ENCODE measurements at regions not wholly inside any gene's neighbourhood (a gene's known extent, or its start where the extent isn't known, plus 50 kb on each side); places are given as distances from the start of the nearest gene placed in this dataset.

DNA sequence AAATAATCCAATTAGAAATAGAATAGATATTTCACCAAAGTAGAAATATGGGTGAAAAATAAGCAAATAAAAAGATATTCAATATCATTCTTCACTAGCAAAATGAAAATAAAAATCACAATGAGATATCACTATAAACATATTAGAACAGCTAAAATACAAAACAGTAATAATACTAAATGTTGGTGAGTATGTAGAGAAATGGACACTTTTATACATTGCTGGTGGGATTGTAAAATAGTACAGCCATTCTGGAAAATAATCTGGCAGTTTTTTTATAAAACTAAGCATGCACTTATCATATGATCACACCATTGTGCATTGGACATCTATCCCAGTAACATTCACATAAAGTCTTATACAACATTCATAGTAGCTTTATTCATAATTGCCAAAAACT is 320.2 kb upstream of the OR4E1 start:
- no peak for TF ChIP-seq EZH2phosphoT487 (IDR thresholded peaks at IDR 0.05; ENCODE audit: borderline replicate concordance)
- TF ChIP-seq ZFX (IDR thresholded peaks at IDR 0.05) = no peak
